KG1 (cell line): ENCODE measurements at regions not wholly inside any gene's neighbourhood (a gene's known extent, or its start where the extent isn't known, plus 50 kb on each side); places are given as distances from the start of the nearest gene placed in this dataset.

Source experiments
- DNase-seq: peaks from one replicate; lab custom pipeline; 2025; lab: John Stamatoyannopoulos, UW

DNA sequence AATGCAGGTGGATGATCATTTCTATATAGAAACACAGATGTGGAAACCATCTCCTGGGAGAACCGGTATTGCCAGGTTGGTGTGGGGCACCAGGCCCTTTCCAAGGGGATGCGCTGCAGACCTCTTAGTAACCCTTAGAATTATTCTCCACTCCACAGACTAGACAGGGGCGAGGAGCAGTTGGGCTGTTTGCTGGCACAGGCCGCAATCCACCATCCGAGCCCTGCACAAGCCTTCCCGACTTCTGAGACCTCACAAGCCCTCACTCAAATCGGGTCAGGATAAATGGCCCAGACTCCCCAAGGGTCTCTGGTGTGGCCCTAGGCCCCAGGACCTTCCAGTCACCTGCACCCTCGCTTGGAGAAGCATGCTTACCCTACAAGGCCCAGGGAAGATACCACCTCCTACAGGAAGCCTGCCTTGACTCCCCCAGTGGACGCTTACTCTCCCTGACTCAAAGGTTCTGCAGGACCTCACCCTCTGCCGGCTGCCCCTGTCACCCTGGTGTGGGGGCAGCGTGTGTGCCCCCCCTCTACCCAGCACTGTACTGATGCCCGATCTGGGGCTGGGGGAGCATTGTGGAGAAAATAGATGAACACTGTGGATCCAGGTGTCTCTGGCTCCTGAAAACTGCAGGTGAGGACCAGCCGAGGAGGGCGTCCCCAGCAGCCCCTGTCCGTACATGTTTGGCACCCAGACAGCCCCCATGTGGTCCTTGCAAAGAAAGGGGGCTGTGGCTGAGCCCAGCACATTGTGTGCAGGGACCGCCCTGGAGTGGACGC lies 49.8 kb upstream of the ACSF3 start:
- no peak for DNase-seq
